HUDEP-2 (cell line): ENCODE measurements at regions not wholly inside any gene's neighbourhood (a gene's known extent, or its start where the extent isn't known, plus 50 kb on each side); places are given as distances from the start of the nearest gene placed in this dataset.

Source experiments
- DNase-seq, 76 experiments: peaks; one replicate each; lab custom pipeline; 2025; ENCODE audit not compliant: unreplicated experiment in 76 of 76; lab: John Stamatoyannopoulos, UW

DNA sequence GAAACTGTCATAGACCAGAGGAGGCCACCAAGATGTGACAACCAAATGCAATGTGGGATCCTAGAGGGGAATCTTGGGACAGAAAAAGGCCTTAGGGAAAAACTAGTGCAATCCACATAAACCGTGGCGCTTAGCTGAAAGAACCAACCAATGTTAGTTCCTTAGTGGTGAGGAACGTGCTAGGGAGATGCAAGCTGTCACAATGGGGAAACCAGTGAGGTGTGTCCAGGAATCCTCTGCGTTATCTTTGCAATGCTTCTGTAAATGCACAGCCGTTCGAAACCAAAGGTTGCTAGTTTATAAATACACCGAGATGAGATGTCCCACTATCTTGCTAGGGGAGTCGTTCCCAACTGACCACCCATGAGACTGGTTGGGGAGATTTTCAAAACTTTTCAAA is 157.0 kb upstream of the ID2 start:
- DNase-seq = no peak

DNA sequence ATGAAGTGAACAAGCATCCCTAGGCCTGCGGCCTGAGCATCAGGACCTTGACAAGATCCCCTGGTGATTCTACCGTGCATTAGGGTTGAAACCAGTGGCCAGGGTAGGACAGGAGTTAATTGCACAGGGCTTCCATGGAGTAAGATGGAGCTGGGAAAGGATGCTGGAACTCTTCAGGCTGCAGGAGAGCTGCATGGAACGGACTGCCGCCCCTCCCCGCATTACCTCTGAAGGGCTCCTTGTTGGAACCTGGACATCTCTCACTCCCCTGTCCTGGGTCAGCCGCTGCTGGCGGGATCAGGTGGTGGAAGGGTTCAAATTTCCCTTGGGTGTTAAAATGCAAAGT is 156.6 kb upstream of the ID2 start:
- DNase-seq = no peak

DNA sequence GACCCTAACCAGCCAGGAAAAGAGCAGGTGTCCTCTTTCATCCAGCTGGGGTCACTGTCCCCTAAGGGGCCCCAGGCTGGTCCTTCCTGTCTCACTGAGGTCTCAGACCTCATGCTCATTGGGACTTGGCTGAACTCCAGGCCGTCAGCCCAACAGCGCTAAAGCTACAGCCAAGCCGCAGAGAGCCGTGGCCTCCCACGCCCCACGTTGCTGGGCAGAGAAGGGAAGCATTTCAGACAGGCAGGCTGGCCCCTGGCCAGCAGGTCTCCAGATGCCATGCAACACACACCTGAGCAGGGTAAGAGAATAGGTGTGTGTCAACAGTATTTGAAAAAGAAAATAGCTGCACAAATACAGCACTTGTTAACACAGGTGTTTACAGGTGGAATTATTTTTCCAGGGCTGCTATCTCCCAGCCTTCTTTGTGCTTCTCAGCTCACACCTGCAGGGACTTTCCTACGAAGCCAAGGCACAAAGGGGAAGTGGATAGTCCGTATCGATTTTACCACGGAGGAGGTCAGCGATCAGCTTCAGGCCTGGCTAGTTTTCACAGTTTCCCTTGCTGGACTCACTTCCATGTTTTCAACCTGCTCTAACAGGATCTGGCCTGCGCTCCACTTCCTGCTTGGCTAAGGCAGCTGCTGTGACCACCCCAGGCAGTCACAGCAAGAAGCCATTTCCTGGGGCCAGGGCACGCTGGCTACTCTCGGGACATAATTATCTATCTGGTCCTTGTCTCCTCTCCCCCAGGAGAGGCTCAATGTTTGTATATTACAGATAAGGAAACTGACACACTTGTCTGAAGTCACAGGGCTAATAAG is 156.1 kb upstream of the ID2 start:
- peak in 75 of 76 experiments; percentile 35 to 99 (median 95) for DNase-seq

DNA sequence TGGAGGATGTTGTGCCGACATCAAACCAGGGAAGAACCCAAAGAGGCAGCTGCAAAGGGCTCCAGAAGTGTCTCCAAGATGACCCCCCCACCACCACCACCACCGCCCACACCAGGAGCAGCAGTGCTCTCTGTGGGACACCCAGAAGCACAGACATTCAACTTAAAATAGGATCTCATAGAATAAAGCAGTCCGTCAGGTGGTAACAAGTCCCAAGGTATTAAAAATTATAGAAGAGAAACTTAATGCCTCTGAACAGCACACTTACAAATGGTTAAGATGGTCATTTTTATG is 155.5 kb upstream of the ID2 start:
- DNase-seq = peak in 28 of 76 experiments; percentile 61 to 91 (median 81)

DNA sequence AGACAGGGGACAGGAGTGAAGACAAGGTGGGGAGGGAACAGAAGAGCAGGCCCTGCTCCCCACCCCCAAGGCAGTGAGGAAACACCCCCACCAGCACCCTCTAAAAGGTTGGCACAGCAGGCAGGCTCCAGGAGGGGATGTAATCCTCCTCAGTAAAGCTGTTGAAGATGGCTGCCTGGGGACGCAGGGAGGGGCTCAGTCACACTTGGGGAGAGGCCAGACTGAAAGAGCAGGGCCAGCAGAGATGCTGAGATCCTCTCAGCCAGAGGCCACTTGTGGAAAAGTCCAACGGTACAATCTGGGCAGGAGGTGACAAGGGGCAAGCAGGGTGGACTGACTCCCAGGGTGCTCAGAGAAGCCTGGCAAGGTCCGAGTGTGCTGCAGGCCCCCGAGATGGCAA is 154.8 kb upstream of the ID2 start:
- DNase-seq = peak in 6 of 76 experiments; percentile 13 to 22 (median 20)

DNA sequence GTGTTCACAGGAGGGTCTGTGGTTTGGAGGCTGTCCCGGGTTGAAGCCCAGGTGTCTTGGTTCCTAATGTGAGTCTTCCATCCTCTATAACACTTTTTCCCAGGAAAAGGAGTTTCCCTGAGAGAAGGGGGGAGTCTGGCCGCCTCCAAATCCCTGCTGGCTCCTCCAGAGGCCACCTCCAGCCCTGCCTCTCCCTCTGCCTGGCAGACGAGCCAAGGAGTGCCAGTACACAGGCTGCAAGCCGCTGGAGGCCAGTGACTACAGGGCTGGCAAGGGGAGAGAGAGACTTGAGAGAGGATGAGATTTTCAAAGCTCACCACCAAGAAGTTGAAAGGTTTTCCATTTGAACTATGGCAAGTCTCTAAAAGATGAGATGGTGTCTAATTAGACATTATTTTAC is 154.2 kb upstream of the ID2 start:
- no peak for DNase-seq

DNA sequence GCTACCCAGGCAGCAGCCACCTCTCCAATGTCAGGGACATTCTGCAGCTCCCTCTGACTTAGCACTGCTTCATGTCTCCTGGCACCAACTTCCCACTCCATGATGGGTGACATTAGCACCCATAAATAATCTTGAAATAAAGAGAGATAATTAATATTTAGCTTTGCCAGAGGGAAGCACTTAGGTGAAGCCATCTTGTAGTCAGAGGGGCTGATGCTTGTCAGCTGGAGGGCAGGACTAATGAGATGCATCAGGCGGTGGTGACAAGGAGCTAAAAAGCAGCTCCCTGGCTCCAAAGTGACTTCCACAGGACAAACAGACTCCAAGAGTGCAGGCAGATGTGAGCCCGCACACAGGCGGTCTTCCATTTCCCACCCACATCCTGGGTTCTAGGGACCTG is 153.0 kb upstream of the ID2 start:
- DNase-seq = no peak

DNA sequence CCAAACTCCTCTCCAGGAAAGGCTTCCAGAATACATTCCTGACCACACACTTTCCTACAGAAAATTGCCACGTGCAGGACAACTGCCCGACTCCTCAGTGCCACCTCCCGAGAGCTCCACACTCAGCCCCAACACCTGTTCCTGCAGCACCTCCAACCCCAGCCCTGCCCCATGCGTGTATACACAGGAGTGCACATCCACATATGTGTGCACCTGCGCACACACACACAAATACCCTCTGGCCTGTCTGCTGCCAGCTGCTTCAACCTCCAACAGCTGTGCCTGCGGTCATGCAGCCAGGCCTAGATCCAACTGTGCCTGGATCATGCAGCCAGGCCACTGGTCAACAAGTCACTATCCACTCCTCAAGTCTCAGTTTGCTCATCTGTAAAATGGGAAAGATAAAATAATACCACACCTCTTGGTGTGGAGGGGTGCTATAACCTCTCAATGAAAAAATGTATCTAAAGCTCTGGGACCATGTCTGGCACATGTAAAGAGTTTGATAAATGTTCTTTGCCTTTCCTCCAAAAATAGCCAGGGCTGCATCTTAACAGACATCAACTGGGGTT is 152.1 kb upstream of the ID2 start:
- no peak for DNase-seq

DNA sequence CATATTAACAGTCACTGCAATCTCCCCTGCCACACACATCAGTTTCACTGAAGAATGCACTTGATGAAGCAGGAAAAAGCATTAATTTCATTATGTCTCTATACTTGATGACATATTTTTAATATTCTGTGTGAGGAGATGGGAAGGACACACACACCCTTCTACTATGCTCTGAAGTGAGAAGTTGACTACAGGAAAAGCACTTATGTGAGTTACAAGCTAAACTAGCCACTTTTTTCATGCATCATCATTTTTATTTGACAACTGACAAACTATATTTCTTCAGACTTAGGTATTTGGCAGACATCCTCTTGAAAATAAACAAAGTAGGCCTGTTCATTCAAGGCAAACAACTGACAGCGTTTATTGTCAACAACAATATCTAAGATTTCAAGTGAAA is 150.4 kb upstream of the ID2 start:
- DNase-seq = no peak

DNA sequence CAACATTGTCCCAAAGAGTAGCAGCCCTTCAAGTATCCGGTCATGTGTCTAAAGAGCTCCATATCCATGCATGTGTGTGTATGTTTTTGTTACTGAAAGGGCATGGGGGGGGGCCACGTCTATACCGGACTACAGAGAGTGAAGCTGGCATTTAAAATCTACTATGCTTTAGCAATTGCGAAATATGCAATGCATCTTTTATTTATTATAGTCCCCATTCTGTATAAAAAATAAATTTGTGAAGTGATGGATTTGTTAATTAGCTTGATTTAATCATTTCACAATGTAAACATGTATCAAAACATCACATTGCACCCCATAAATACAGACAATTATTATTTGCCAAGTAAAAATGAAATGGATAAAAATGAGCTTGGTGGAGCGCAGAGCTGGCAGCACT is 149.4 kb upstream of the ID2 start:
- no peak for DNase-seq

DNA sequence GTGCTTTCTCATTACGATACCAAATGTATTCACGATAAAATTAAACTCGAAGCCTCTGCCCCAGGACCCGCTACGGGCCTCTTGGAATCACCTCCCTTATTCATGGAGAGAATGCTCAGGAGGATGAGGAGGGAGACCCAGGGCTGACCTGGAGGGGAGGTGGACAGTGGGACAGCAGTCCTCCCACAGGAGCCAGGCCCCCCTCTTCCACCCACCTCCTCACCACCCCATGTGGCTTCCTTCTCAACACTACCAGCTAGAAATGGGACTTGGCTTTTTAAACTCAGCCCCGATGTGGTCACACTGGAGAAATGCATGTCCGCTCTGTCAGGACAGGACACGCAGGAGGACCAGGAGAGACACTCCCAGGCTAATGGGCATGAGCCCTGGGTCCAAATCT is 147.9 kb upstream of the ID2 start:
- no peak for DNase-seq

DNA sequence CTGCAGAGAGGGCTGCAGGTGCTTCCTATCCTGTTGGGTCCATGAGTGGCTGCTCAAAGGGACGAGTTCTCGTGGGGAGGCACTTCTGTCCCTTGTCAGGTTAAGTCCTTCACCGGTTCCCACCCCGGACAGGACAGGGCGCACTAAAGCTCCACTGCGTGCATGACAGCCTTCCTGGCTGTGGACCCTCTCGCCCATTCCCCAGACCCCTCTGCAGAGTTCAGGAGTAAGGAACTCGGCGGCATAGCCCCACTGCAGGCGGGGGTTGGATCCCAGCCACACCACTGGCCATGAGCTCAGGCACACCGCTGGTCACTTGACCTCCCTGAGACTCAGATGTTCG is 147.5 kb upstream of the ID2 start:
- no peak for DNase-seq

DNA sequence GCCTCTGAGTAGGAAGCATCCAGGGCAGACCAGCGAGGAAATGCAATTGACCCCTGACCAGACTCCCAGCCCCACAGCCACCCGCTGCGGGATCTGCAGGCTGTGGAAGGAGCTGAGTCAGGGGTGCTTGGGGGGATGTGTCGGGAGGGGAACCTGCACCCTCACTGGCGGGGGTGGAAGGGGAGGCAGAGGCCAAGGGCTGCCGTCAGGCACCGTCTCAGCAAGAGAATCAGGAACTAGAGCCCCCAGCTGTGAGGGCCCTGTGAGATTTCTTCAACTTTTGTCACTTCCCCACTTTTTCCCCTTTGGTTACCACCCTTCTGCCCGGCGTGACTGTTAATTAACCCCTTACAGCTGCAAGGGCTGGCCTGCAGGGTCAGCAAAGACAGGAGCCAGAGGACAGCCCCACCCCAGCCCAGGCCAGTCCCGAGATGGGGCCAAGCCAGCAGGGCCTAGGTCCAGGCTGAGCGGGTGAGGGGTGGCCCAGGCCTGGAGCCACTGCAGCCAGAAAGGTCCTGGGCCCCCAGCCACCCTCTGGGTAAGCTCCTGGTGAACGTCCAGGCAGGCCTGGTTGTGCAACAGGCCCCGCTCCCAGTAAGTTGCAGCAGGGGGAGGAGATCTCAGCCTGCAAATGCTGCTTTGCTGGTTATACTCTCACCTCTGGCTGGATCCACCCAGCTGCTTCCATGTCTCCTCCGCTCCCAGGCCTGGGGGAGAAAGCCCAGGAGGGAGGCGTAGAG is 147.0 kb upstream of the ID2 start:
- DNase-seq = peak in 18 of 76 experiments; percentile 10 to 70 (median 30)

DNA sequence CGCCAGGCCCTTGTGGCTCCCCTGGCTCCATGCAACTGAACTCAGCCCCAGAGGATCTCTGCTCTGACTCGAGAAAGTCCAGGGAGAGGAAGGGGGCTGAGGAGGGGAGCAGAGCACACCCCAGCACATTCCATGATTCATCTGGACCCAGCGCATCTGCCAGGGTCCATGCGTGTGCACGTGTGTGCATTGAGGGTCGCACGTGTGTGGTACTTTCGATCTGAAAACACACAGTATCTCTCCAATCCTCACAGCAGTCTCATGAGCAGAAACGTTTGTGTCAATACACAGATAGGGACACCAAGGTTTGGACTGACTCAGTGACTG is 146.4 kb upstream of the ID2 start:
- DNase-seq = peak in 3 of 76 experiments; percentile 38 to 71 (median 66)

DNA sequence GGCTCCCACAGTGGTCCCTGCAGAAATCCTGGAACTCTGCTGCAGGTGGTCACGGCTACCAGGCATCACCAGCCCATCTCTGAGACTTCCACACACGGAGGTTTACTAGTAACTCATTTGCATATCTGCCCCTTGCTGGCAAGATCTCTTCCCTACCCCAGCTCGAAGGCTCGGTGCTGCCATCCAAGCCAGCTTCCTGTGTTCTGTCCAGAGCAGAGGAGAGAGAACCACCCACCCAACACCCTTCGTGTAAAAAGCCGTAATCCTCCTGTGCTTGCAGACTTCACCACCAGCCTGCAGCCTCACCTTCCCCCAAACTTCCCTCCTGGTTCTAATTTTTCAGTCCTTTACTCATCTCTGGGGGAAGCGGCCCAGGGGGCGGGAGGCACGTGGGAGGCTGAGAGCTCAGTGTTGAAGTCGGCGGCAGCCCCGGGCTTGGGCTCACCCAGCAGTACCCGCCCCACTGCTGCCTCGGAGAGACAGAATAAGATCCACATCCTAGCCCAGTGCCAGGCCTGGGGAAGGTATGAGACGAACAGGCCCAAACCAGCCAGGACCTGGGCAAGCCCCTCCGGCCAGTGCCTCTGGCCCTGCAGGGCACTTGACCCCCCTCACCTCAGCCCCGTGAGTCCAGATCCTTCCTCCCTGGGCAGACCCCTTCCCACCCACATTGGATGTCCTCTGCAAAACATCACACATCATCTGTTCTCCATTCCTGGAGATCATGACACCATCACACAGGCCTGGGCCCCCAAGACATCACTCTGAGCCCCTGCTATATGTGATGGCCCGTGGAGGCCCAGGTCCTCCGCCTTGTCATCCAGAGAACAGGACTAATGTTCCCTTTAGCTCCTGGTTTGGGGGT is 145.8 kb upstream of the ID2 start:
- DNase-seq = peak in 73 of 76 experiments; percentile 14 to 93 (median 76)

DNA sequence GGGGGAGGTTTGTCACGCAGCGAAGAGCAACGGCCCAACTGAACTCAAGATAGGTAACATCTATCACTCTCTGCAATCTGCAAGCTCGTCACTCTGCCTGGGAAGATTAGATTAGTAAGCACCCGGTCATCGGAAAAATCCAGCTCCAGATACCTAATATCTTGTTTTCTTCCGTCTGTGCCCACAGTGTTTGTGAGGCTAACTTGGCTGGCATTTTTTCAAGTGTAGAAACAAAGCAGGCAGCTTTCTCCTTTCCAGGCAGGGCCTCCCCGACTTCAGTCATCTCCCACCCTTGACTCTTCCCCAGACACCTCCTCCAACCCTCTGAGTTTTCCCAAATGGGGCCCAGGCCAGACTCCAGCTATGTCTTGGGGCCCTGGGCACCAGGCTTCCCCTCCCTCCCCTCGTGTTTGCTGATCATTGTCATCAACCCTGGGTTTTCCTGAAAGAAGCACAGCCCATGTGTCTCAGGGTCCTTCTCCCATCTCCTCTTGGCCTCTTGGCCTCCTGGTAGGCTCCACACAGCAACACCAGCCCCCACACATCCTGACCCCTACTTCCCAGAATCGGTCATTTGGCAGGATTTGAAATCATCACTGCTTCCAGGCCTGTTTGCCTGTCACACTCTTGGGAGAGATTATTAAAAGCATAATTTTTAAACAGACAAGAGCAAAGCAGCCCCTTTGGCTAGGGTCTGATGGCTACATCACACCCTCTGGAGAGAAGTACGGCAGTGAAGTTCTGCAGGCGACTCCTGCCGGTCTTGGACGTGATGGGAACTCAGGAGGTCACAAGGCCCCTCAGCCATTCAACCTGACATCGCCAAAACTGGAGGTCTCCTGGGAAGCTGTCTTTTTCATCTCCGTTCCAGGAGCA is 144.9 kb upstream of the ID2 start:
- DNase-seq = peak in 71 of 76 experiments; percentile 32 to 93 (median 76)

DNA sequence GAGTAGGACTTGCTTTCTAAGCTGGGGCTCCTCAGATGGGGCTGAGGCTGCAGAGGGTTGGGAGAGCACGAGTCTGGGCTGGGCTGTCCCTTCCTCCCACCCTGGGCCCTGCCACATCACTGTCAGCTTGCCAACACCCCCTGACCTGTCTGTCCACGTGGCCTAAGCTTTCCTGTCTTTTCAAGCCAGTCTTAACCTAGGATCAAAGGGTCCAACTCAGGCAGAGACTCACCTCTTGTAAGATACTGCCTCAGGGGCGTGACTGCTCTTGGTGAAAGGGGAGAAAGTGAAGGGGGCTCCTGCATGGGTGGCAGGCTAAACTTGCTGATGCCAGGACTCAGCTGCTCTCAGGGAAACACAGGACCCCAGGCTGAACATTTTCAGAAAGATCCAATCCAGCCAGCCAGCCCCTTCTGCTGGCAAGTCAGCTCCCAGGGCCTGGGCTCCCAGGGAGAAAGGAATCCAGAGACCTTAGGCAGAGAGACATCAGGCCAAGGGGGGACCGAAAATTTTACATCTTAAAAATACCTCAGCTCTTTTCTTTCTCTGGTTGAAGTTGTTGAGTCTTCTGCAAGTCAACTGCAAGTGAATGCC is 144.2 kb upstream of the ID2 start:
- DNase-seq = peak in 72 of 76 experiments; percentile 30 to 90 (median 68)

DNA sequence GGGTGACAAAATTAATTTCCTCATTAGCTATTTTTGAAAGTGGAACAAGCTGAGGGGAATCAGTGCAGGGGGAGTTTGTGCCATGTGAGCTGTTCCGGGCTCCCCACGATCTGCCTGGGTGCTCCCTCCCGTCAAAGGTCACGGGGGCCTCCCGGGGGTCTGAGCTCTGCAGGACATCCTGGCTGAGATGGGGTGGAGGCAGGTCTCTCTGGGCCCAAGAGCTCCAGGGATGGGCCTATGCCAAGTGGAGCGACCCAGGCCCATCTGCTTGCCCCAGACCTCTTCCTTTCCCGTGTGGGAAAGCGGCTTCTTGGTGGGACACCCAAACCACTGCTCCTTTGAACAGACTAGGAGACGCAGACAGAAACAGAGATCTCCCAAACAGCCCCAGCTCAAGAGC is 143.3 kb upstream of the ID2 start:
- DNase-seq = no peak

DNA sequence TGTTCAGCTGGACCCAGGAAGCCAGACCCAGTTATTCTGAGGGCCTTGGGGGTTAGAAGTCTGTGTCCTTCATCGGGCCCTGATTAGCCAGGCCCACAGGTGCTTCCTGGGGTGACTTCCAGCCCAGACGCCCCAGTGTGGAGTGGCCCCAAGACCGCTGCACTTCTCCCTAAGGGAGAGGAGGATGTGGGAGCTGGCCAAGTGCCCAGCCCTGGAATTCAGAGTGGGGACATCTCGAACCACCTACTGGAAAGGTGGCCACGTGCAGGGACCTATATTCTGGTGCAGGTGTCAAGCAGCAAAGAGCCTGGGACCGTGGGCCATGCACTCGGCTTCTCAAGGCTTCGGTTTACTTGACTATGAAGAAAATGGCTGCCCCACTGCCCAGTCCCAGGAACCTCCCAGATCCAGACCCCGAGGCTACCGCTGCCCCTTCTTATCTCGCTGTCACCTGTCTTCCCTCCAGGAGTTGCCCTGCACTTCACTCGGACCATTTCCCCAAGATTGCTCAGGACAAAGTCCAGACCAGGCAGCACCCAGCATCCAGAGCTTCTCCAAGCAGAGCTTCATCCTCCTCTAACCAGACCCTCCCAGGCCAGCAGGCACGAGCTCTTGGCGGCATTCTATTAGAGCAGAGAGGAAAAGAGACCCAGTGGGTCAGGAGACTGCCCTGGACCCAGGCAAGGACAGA is 142.8 kb upstream of the ID2 start:
- no peak for DNase-seq
